ENCODE measurements at regions not wholly inside any gene's neighbourhood (a gene's known extent, or its start where the extent isn't known, plus 50 kb on each side); places are given as distances from the start of the nearest gene placed in this dataset.

DNA sequence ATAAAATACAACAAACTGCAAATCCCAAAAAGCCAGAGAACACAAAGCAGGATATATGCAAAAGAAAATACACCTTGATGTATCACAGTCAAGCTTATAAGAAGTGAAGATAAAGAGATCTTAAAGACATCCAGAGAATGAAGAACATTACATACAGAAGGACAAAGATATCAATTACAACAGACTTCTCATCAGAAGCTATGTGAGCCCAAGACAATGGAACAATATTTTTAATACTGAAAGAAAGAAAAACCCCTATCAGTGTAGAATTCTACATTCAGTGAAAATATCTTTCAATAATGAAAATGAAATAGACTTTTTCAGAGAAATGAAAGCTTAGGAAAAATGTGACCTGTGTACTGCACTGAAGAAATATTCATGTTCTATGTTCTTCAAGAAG lies 104.5 kb upstream of the PHACTR3 start:
- DNase-seq: no peak

DNA sequence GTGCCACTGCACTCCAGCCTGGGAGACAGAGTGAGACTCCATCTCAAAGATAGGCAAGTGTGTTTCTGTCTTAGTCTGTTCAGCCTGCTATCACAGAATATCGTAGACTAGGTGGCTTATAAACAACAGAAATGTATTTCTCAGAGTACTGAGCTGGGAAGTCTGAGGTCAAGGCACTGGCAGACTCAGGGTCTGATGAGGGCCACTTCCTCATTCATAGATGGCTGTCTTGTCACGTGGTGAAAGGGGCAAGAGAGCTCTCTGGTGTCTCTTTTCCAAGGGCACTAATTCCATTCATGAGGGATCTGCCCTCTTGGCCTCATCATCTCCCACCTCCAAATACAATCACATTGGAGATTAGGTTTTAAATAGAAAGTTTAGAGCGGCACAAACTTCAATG lies 95.6 kb upstream of the PHACTR3 start:
- no peak for DNase-seq

DNA sequence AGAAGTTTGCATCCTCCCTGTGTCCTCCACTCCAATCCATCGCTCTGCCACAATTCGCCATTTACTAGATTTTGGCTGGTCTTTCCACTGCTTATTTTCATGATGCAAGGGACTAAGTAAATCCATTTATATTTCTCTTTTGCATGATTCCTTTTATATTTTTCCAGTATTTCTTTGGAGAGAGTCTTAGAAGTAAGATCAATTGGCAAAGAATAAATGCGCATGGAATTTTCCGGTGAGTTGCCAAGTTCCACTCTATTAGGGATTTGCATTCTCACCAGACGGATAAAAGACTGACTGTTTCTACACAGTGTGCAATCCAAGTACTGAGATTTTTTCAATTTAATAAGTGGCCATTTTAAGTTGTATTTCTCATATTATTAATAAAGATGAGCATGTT lies 91.7 kb upstream of the PHACTR3 start:
- DNase-seq: no peak

DNA sequence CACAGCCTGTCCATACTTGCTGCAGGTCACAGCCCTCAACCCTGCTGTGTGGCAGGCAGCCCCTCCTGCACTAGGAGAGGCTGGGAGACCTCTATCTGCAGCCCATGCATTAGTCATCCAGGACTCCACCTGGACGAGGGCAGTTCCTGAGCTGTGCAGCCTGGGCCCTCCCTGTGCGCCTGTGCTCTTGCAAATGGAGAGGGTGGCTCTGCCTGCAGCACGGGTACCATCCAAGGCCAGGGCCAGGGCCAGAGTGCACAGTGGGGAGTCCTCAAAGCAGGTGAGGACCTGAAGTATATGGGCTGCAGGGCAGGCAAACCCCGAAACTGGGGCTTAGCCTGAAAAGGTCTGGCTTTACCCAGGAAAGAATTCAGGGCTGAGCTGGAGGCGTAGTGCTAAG lies 89.8 kb upstream of the PHACTR3 start:
- no peak for DNase-seq

DNA sequence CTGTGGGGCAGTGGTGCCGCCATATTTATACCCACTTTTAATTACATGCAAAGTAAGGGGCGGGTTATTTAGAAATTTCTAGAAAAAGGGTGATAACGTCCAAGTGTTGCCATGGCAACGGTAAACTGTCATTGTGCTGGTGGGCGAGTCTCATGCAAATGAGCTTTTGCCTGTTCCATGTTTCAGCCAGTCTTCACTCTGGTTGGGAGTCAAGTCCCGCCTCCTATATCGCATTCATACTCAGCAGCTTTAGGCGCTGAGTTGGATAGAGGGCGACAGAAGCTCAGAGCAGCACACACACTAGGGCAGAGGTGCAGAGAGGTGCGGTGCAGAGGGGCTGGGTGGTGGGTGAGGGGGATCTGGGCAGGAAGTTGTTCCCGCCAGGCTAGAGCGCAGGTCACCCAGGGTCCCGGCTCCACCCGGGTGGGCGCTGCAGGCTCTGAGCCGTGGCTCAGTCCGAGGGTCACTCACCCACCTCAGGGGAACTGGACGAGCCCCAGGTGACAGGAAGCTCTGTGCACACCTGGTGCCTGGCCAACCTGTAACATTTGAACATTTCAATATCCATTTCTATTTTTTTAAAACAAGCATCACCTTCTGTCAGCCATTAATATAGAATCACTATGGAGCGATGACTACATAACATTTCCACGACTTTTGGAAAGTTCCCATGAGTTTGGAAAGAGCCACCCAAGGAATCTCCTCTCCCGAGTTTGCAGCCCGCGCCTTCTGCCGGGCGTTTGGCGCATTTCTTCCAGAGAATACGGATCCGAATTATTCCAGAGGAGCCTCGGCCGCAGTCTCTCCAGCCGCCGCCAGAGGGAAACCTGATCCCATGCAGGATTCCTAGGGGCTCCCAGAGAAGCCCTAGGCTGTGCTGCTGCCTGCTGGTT lies 89.1 kb upstream of the PHACTR3 start:
- DNase-seq: no peak

DNA sequence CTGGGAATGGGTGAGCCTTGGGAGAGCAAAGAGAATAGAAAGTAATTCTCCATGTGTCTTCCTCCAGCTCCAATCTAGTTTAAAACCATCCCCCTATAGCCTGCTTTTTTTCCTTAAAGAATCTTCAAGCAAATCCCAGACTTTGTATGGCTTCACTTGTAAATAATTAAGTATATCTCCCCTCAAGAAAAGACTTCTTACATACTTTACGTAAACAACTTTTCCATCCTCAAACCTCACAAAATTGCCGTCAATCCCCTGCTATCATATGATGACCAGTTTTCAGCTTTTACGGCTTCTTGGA lies 88.5 kb upstream of the PHACTR3 start:
- no peak for DNase-seq

DNA sequence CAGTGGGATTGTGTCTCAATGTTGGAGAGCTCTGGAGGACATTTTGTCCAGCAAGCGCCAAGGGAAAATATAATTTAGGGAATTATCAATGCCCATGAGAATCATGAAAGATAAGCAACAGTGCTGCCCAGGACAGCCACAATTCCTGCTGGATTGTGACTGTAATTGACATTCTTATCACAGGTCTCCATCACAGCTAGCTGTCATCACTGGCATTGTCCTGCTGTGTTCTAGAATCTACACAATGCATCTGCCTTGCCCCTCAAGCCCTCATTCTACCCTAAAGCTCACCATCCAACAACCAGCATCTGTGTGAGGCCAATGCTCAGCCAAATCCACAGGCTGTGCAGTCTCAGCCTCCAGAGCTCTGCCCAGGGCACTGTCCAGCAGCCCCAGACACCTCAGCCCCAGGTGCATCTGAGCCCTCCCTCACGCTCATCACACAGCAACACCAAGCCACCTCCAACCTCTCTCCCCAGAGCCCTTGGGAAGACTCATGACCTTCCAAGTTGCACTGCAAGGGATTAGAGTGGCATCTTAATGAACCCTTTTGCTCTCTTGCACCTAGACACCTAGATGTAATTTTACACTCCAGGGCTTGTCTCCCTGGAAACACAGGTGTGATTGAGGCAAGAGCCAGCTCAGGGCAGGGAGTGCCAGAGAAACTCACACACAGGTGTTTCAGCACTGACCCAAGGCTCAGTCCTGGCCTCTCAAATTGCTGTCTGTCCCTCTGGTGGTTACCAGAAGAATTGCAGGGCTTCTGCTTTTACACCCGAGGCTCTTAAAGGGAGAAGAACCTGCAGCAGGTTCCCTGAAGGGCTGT lies 85.2 kb upstream of the PHACTR3 start:
- DNase-seq: peak; percentile 14 to 52

DNA sequence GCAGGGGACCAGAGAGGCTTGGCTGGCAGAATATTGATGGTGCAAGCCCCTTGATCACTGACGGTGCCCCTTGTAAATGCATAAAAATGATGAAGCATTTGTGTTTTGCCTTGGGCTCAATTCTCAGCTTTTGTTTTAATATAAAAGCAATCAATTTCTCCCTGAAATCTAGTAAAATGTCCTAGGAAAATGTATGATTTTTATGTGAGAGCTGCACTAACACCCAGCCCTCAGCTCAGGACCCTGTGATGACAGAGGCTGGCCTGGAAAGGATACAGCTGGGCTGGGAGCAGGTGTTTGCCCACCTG lies 84.7 kb upstream of the PHACTR3 start:
- DNase-seq: no peak

DNA sequence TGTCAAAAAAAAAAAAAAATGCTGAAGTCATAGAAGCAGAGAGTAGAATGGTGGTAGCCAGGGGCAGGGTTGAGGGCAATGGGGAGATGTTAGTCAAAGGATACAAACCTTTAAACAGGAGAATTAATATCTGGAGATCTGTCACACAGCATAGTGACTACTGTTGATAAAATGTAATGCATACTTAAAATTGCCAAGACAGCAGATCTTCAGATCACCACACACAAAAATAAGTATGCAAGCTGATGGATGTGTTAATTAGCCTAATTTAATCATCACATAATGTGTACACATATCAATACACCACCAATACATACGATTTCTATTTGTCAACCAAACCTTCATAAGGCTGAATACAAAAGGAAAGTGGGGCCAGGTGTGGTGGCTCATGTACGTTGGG lies 83.5 kb upstream of the PHACTR3 start:
- DNase-seq: no peak

DNA sequence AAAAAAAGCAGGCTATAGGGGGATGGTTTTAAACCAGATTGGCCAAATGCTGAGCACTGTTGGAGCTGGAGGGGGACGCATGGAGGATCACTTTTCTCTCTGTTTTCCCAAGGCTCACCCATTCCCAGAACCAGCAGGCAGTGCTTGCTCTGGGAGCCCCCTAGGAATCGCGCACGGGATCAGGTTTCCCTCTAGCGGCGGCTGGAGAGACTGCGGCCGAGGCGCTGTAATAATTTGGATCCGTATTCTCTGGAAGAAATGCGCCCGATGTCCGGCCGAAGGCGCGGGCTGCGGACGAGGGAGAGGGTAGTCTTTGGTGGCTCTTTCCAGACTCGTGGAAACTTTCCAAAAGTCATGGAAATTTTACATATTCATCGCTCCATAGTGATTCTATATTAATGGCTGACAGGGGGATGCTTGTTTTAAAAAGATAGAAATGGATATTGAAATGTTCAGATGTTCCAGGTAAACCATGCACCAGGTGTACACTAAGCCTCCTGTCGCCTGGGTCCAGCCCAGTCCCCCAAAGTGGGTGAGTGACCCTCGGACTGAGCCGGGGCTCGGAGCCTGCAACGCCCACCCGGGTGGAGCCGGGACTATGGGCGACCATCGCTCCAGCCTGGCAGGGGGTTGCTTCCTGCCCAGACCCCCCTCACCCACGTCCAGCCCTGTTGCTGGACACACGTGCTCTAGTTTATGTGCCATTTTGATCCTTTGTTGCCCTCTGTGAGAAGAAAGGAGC lies 78.7 kb upstream of the PHACTR3 start:
- DNase-seq: peak in 1 of 2 donors; percentile 11

DNA sequence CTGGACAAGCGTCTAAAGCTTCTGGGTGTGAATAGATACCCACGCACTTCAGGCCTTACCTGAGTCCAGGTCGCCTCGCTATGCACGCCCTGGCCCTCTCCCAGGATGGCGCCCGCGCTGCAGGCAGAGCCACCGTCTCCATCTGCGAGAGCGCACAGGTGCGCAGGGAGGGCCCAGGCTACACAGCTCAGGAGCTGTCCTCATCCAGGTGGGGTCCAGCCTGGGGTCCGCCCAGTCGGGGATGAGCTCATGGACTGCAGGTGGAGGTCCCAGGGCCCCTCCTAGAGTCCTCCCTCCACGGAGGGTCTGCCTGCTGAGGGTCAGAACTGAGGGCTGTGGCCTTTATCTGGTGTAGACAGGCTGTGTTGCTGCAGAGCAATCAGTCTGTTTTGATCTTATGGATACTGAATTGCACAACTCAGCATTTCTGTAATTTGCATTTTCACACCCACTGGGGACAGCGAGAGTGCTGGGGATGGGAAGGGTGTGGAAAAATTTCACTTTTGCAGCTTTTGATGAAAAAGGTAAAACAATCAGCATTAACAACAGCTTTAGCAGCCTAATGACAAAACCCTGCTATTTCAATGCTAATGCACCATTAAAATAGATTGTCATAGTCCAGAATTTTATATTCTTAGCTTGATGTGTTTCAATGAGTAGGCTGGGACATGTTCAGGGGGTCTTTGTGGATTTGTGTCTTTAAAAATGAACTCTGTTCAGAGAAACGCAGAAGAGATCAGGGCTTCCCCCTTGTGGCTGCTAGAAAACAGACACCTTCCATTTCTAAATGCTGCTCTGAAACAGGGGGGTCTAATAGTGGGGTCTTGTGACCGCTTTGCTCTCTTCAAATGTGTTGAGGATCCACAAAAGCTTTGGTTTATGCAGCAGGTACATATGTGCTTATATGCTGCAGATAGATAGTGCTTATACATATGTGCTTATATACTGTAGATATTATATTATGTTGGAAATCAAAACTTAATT lies 77.8 kb upstream of the PHACTR3 start:
- DNase-seq: no peak

DNA sequence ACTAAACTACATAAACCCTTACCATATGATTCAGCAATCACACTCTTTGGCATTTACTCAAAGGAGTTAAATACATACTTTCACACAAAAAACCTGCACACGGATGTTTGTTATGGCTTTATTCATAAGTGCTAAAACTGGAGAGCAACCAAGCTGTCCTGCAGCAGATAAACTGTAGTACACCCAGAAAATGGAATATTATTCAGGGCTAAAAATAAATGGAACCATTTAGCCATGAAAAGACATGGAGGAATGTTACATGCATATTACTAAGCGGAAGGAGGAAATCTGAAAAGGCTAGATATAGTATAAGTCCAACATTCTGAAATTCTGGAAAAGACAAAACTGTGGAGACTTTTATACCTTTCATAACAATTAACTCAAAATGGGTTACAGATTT lies 73.6 kb upstream of the PHACTR3 start:
- DNase-seq: no peak

DNA sequence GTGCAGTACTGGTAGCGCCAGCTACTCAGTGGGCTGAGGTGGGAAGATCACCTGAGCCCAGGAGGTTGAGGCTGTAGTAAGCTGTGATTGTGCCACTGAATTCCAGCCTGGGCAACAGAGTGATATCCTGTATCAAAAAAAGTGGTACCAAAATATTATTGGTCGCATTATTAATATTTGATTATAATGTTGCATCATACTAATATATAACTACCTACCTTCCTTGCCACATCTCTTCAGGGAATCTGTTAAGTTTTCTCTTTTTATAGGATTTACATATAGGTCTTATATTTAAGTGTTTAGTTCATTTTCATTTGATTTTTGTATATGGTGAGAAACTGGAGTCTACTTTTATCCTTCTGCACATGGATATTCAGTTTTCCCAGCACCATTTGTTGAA lies 66.3 kb upstream of the PHACTR3 start:
- no peak for DNase-seq

DNA sequence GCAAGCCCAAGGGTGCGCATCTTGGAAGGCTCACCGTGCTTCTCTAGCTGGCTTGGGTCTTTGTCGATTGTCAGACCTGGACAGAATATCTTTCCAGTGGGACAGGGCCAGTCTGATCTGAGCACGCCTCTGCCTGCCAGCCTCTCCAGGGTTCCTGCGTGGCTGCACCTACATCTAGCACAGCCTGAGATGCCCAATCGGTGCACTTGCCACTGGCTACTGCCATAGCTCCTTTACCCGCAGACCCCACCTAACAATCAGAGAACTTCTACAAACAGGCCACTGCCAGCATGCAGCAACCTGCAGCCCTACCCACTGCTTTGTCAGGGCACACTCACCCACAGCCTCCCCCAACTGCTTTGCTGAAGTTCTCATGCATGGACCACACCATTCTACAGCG lies 56.7 kb upstream of the PHACTR3 start:
- no peak for DNase-seq
